ENCODE measurements at regions not wholly inside any gene's neighbourhood (a gene's known extent, or its start where the extent isn't known, plus 50 kb on each side); places are given as distances from the start of the nearest gene placed in this dataset.

- no peak for TF ChIP-seq POLR2A (IDR thresholded peaks at IDR 0.05)
- TF ChIP-seq, protein P1, sequence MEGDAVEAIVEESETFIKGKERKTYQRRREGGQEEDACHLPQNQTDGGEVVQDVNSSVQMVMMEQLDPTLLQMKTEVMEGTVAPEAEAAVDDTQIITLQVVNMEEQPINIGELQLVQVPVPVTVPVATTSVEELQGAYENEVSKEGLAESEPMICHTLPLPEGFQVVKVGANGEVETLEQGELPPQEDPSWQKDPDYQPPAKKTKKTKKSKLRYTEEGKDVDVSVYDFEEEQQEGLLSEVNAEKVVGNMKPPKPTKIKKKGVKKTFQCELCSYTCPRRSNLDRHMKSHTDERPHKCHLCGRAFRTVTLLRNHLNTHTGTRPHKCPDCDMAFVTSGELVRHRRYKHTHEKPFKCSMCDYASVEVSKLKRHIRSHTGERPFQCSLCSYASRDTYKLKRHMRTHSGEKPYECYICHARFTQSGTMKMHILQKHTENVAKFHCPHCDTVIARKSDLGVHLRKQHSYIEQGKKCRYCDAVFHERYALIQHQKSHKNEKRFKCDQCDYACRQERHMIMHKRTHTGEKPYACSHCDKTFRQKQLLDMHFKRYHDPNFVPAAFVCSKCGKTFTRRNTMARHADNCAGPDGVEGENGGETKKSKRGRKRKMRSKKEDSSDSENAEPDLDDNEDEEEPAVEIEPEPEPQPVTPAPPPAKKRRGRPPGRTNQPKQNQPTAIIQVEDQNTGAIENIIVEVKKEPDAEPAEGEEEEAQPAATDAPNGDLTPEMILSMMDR (IDR thresholded peaks at IDR 0.05), result no peak
These were observed 364.4 kb upstream of the KIF2A start for GRCh38 chr5:61941637-61942036.
